BE2C (cell line): ENCODE measurements at regions not wholly inside any gene's neighbourhood (a gene's known extent, or its start where the extent isn't known, plus 50 kb on each side); places are given as distances from the start of the nearest gene placed in this dataset.

Experiments used
- DNase-seq: peaks from one replicate; pipeline ENCODE4 v3.0.0-alpha.2; 2020
- H3K27me3 ChIP-seq: fragments of 250-450 bp; sonication (Bioruptor Pico); 2 replicates; pipeline ENCODE4 v1.5.1; 2020; ENCODE audit warnings: mild to moderate bottlenecking
- H3K36me3 ChIP-seq: fragments of 250-450 bp; sonication (Bioruptor Pico); 2 replicates; pipeline ENCODE4 v1.5.1; 2020; ENCODE audit warnings: mild to moderate bottlenecking
- H3K4me1 ChIP-seq: fragments of 250-450 bp; sonication (Bioruptor Pico); 2 replicates; pipeline ENCODE4 v1.5.1; 2020
- H3K4me3 ChIP-seq: 2 replicates; pipeline ENCODE4 v1.5.1; 2011; ENCODE audit warnings: low read depth, low read length
- H3K9me3 ChIP-seq: fragments of 250-450 bp; sonication (Bioruptor Pico); 2 replicates; pipeline ENCODE4 v1.5.1; 2020
- TF ChIP-seq, protein P1 (sequence below): IDR thresholded peaks from 2 replicates; pipeline ENCODE4 v1.5.1; 2012; ENCODE audit warnings: mild to moderate bottlenecking, low read depth, low read length

GRCh38 chr12:111040690-111041089 lies 120.3 kb upstream of the MYL2 start:
- H3K27me3 ChIP-seq = peaks cover 27% of the 10 kb centered on the region
- H3K4me1 ChIP-seq = no peaks in the 10 kb centered on the region
- TF ChIP-seq, protein P1, sequence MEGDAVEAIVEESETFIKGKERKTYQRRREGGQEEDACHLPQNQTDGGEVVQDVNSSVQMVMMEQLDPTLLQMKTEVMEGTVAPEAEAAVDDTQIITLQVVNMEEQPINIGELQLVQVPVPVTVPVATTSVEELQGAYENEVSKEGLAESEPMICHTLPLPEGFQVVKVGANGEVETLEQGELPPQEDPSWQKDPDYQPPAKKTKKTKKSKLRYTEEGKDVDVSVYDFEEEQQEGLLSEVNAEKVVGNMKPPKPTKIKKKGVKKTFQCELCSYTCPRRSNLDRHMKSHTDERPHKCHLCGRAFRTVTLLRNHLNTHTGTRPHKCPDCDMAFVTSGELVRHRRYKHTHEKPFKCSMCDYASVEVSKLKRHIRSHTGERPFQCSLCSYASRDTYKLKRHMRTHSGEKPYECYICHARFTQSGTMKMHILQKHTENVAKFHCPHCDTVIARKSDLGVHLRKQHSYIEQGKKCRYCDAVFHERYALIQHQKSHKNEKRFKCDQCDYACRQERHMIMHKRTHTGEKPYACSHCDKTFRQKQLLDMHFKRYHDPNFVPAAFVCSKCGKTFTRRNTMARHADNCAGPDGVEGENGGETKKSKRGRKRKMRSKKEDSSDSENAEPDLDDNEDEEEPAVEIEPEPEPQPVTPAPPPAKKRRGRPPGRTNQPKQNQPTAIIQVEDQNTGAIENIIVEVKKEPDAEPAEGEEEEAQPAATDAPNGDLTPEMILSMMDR = no peak
- DNase-seq = no peak
- no peaks in the 10 kb centered on the region for H3K36me3 ChIP-seq
- H3K9me3 ChIP-seq = no peaks in the 10 kb centered on the region
- no peak overlapping the region for H3K4me3 ChIP-seq

- Histone ChIP-seq H3K36me3 (no peaks in the 10 kb centered on the region), H3K4me3 (no peak overlapping the region), H3K4me1 (no peaks in the 10 kb centered on the region), H3K27me3 (peaks cover 45% of the 10 kb centered on the region), H3K9me3 (no peaks in the 10 kb centered on the region)
- TF ChIP-seq, protein P1 = no peak
- DNase-seq = no peak
Observed at GRCh38 chr12:111038941-111039340, 118.6 kb upstream of the MYL2 start.

DNA sequence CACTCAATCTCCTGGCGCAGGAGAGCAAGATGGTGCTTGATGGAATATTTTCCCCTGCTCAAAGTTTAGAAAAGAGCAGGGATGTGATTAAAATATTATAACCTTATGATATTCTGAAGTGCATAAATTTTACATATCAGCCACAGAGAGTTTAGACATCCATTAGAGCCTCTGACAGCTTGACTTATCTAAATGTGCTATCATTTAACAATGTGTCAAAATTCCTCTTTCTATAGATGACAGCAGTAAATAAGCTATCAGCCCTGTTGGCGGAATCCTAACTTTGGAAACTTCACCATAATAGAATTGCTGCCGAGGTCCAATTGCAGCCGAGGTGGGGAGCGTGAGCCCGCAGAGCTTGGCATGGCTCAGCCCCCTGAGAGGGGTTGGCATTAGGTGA lies 117.7 kb upstream of the MYL2 start:
- Histone ChIP-seq H3K4me1 (no peaks in the 10 kb centered on the region), H3K4me3 (no peak overlapping the region), H3K27me3 (peaks cover 51% of the 10 kb centered on the region), H3K9me3 (no peaks in the 10 kb centered on the region), H3K36me3 (no peaks in the 10 kb centered on the region)
- DNase-seq = no peak
- TF ChIP-seq, protein P1 = no peak

- TF ChIP-seq, protein P1 = no peak
- no peak for DNase-seq
- H3K36me3 ChIP-seq = no peaks in the 10 kb centered on the region
- H3K9me3 ChIP-seq = no peaks in the 10 kb centered on the region
- peaks cover 61% of the 10 kb centered on the region for H3K27me3 ChIP-seq
- no peaks in the 10 kb centered on the region for H3K4me1 ChIP-seq
- H3K4me3 ChIP-seq = peak overlapping the region; percentile 38
Observed at GRCh38 chr12:111037047-111037446, 116.7 kb upstream of the MYL2 start.

- peaks cover 70% of the 10 kb centered on the region for H3K27me3 ChIP-seq
- TF ChIP-seq, protein P1 = no peak
Observed at GRCh38 chr12:111035578-111036301, 115.4 kb upstream of the MYL2 start.

GRCh38 chr12:111034886-111035577 lies 114.7 kb upstream of the MYL2 start:
- Histone ChIP-seq H3K27me3 (peaks cover 70% of the 10 kb centered on the region), H3K4me1 (no peaks in the 10 kb centered on the region), H3K4me3 (peak overlapping the region; percentile 7), H3K9me3 (no peaks in the 10 kb centered on the region), H3K36me3 (no peaks in the 10 kb centered on the region)
- peak; percentile 32 for DNase-seq
- TF ChIP-seq, protein P1 = no peak

More at GRCh38 chr12:111035578-111036301, 115.4 kb upstream of the MYL2 start:
- DNase-seq = no peak
- Histone ChIP-seq H3K9me3 (no peaks in the 10 kb centered on the region), H3K4me1 (no peaks in the 10 kb centered on the region), H3K36me3 (no peaks in the 10 kb centered on the region), H3K4me3 (peak overlapping the region; percentile 7; the same call in 1 of the 2 replicates)
